ENCODE measurements at regions not wholly inside any gene's neighbourhood (a gene's known extent, or its start where the extent isn't known, plus 50 kb on each side); places are given as distances from the start of the nearest gene placed in this dataset.

GRCh38 chr2:82491591-82491990, 1967.5 kb downstream of the SUCLG1 start:
- no peak for DNase-seq (ENCODE audit: low spot score)
- TF ChIP-seq CTCF (IDR thresholded peaks at IDR 0.05; ENCODE audit: extremely low read depth, missing control alignments): no peak

- DNase-seq (ENCODE audit: low spot score): no peak
- no peak for TF ChIP-seq CTCF (IDR thresholded peaks at IDR 0.05; ENCODE audit: extremely low read depth, missing control alignments)
These were observed 1971.7 kb downstream of the SUCLG1 start for GRCh38 chr2:82487354-82487753.

- TF ChIP-seq CTCF (IDR thresholded peaks at IDR 0.05; ENCODE audit: extremely low read depth, missing control alignments): no peak
- DNase-seq (ENCODE audit: low spot score): no peak
These were observed 1973.4 kb downstream of the SUCLG1 start for GRCh38 chr2:82485701-82486100.

GRCh38 chr2:82481207-82481606, 1977.9 kb downstream of the SUCLG1 start:
- no peak for TF ChIP-seq CTCF (IDR thresholded peaks at IDR 0.05; ENCODE audit: extremely low read depth, missing control alignments)
- DNase-seq (ENCODE audit: low spot score): no peak

- no peak for DNase-seq (ENCODE audit: low spot score)
- TF ChIP-seq CTCF (IDR thresholded peaks at IDR 0.05; ENCODE audit: extremely low read depth, missing control alignments): no peak
These were observed 1980.4 kb downstream of the SUCLG1 start for GRCh38 chr2:82478641-82479040.

GRCh38 chr2:82476094-82476493, 1983.0 kb downstream of the SUCLG1 start:
- no peak for TF ChIP-seq CTCF (IDR thresholded peaks at IDR 0.05; ENCODE audit: extremely low read depth, missing control alignments)

GRCh38 chr2:82428251-82428650, 2030.8 kb downstream of the SUCLG1 start:
- no peak for TF ChIP-seq CTCF (IDR thresholded peaks at IDR 0.05; ENCODE audit: extremely low read depth, missing control alignments)
- DNase-seq (ENCODE audit: low spot score): no peak

More at GRCh38 chr2:82476094-82476493, 1983.0 kb downstream of the SUCLG1 start:
- DNase-seq (ENCODE audit: low spot score): no peak

Measured in GM20000 (cell line).